HCT116 (cell line): ENCODE measurements at regions not wholly inside any gene's neighbourhood (a gene's known extent, or its start where the extent isn't known, plus 50 kb on each side); places are given as distances from the start of the nearest gene placed in this dataset.
A peak's percentile ranks its signal among the peaks of the same experiment; 100 is the strongest.

Experiments used
- ATAC-seq: fragments of 200-7000 bp; cut with Tn5 transposase; 2 replicates; pipeline ENCODE4 v1.9.1; 2020; ENCODE audit warnings: mild to moderate bottlenecking, moderate library complexity
- BruUV-seq: library from RNA; stranded (reverse); fragments of 400-500 nt; replicated peaks from 2 replicates; lab custom pipeline; 2021; lab: Mats Ljungman, UMichigan
- CTCF ChIA-PET: fragments of 300-600 bp; sonication (Branson Sonifier 250); formaldehyde crosslinking; loops from one replicate; lab custom pipeline; 2021; ENCODE audit warnings: antibody characterized with exemption; lab: Charles Lee
- POLR2A ChIA-PET: fragments of 300-600, 350-600 bp; sonication (Branson Sonifier 250); formaldehyde crosslinking; loops from one replicate; lab custom pipeline; 2021; ENCODE audit warnings: antibody characterized with exemption; lab: Charles Lee
- RAD21 ChIA-PET, 2 experiments: fragments of 300-600 bp; sonication (Branson Sonifier 250); formaldehyde crosslinking; loops; one replicate each; lab custom pipeline; 2023; ENCODE audit warnings: low total read pairs in 2 of 2; ENCODE audit not compliant: uncharacterized antibody in 2 of 2, unreplicated experiment in 2 of 2, low non-redundant PET in 1 of 2; lab: Charles Lee
- DNase-seq: peaks from one replicate; pipeline ENCODE4 v3.0.0-alpha.2; 2010; ENCODE audit warnings: low read depth, low spot score
- H2AFZ ChIP-seq: fragments of 200-600 bp; shearing (Covaris generic), sonication (generic); 2 replicates; pipeline ENCODE4 v1.6.1; 2017; ENCODE audit warnings: low read depth, mixed run types, mixed read lengths, antibody characterized with exemption, low read length; ENCODE audit not compliant: poor library complexity, severe bottlenecking
- H3K27ac ChIP-seq: 2 replicates; pipeline ENCODE4 v1.5.1; 2012; ENCODE audit warnings: low read depth, low read length
- H3K27me3 ChIP-seq: fragments of 200-600 bp; sonication (generic); 2 replicates; pipeline ENCODE4 v1.6.1; 2016; ENCODE audit warnings: mixed run types, low read length, mixed read lengths; ENCODE audit not compliant: insufficient read depth
- H3K36me3 ChIP-seq, 2 experiments: fragments of 200-500 bp in 1 of 2; fragments of 200-600 bp in 1 of 2; sonication (Bioruptor generic) in 1 of 2; sonication (generic) in 1 of 2; 2 replicates each; pipeline versions ENCODE4 v1.5.1 to v1.6.1; 2014 to 2016; ENCODE audit warnings: low read length in 2 of 2, inconsistent platforms in 1 of 2, mixed read lengths in 1 of 2, mixed run types in 1 of 2; ENCODE audit not compliant: insufficient read depth in 2 of 2, control insufficient read depth in 1 of 2
- H3K4me1 ChIP-seq, 2 experiments: fragments of 200-600 bp in 1 of 2; sonication (generic) in 1 of 2; 2 replicates each; pipeline versions ENCODE4 v1.5.1 to v1.6.1; 2012 to 2017; ENCODE audit warnings: low read length in 2 of 2, inconsistent platforms in 1 of 2, mild to moderate bottlenecking in 1 of 2, mixed read lengths in 1 of 2, mixed run types in 1 of 2, moderate library complexity in 1 of 2; ENCODE audit not compliant: insufficient read depth in 2 of 2, control insufficient read depth in 1 of 2
- H3K4me2 ChIP-seq: fragments of 200-600 bp; sonication (generic); 2 replicates; pipeline ENCODE4 v1.6.1; 2017; ENCODE audit warnings: mixed run types, low read length, mixed read lengths
- H3K4me3 ChIP-seq, 2 experiments: fragments of 200-600 bp in 1 of 2; sonication (generic) in 1 of 2; replicated peaks in 1 of 2; 2 replicates each; pipeline ENCODE4 v1.5.1; 2011 to 2016; ENCODE audit warnings: low read length in 2 of 2, control low read depth in 1 of 2, low read depth in 1 of 2, mild to moderate bottlenecking in 1 of 2, mixed read lengths in 1 of 2, mixed run types in 1 of 2
- H3K79me2 ChIP-seq: fragments of 200-600 bp; sonication (generic); 2 replicates; pipeline ENCODE4 v1.6.1; 2017; ENCODE audit warnings: mild to moderate bottlenecking, mixed run types, low read length, moderate library complexity, mixed read lengths; ENCODE audit not compliant: insufficient read depth
- H3K9ac ChIP-seq: fragments of 200-600 bp; sonication (generic); 2 replicates; pipeline ENCODE4 v1.6.1; 2016; ENCODE audit warnings: low read length, mixed read lengths
- H3K9me2 ChIP-seq: fragments of 200-600 bp; sonication (generic), shearing (Covaris generic); 2 replicates; pipeline ENCODE4 v1.6.1; 2017; ENCODE audit warnings: mixed run types, mild to moderate bottlenecking, moderate library complexity; ENCODE audit not compliant: insufficient read depth
- H3K9me3 ChIP-seq, 2 experiments: fragments of 200-500 bp in 1 of 2; fragments of 200-600 bp in 1 of 2; sonication (Bioruptor generic) in 1 of 2; sonication (generic) in 1 of 2; 2 replicates each; pipeline ENCODE4 v1.6.1; 2014 to 2017; ENCODE audit warnings: low read length in 2 of 2, mixed read lengths in 2 of 2, inconsistent platforms in 1 of 2, low read depth in 1 of 2, mild to moderate bottlenecking in 1 of 2, mixed run types in 1 of 2, moderate library complexity in 1 of 2; ENCODE audit not compliant: control insufficient read depth in 1 of 2, insufficient read depth in 1 of 2
- H4K20me1 ChIP-seq: fragments of 200-600 bp; sonication (generic), shearing (Covaris generic); 2 replicates; pipeline ENCODE4 v1.6.1; 2017; ENCODE audit warnings: mixed run types, mild to moderate bottlenecking, moderate library complexity; ENCODE audit not compliant: insufficient read depth
- CBX3 ChIP-seq: IDR thresholded peaks from 2 replicates; pipeline ENCODE4 v1.6.1; 2012; ENCODE audit warnings: low read depth
- CTCF ChIP-seq, 3 experiments: fragments of 200-600 bp in 1 of 3; sonication (generic) in 1 of 3; IDR thresholded peaks in 2 of 3; conservative IDR thresholded peaks in 1 of 3; 2 replicates each; pipeline ENCODE4 v1.5.1; 2012 to 2017; ENCODE audit warnings: low read depth in 2 of 3, low read length in 2 of 3, antibody characterized with exemption in 1 of 3, borderline replicate concordance in 1 of 3, control low read depth in 1 of 3, mild to moderate bottlenecking in 1 of 3, mixed read lengths in 1 of 3, mixed run types in 1 of 3, moderate library complexity in 1 of 3; ENCODE audit not compliant: insufficient read depth in 1 of 3
- intact Hi-C: fragments of 100-400 bp; cut with micrococcal nuclease; formaldehyde crosslinking; loops from 2 replicates; pipeline ENCODE4 v1.10.0; 2022

DNA sequence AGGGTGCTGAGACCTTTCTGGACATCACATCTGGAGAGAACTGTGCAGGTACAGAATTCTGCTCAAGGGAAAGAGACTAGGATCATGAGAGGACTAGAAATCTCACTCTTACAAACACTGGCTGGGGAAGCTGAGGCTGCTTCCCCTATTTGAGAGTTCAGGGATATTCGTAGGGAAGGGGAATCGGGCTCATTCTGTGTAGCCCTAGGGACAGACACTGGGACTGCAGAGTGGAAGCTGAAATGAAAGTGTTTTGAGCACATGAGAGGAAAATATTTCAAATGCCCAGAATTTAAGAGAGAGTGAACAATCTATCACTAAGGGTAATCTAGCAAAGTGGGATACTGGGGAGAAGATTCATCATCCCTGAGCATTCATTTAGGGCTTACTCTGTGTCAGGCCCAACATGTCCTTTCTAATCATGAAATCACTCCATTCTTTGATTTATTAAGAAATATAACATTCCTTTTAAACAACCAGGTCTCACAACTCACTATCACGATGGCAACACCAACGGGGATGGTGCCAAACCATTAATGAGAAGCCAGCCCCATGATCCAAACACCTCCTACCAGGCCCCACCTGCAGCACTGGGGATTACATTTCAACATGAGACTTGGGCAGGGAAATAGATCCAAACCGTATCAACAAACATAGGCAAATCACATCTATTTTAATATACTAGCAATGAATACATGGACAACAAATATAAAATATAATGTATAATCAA lies 63.0 kb downstream of the CPN2 start:
- Histone ChIP-seq H3K27ac (no peak overlapping the region), H2AFZ (no peak overlapping the region), H3K36me3 (no peaks in the 10 kb centered on the region), H3K4me2 (no peak overlapping the region), H3K9me2 (no peaks in the 10 kb centered on the region), H4K20me1 (no peaks in the 10 kb centered on the region)
- BruUV-seq = no TSS peak
- POLR2A ChIA-PET = no interaction called here
- intact Hi-C loops = no loop called here
- DNase-seq = no peak
- TF ChIP-seq CBX3 = no peak
- TF ChIP-seq CTCF (IDR thresholded peaks at IDR 0.05 in 2 of 3, conservative IDR thresholded peaks at IDR 0.05 in 1 of 3; ENCODE audit: borderline replicate concordance in 1 of 3, insufficient read depth in 1 of 3, low read depth in 2 of 3, low read length in 2 of 3) = 0 out of 6 replicates have a peak, but pooled peaks of 1 of the 3 experiments have one; percentile 6
- TF ChIP-seq, all 23 proteins: peak for 1
- H3K9ac ChIP-seq = no peak overlapping the region
- peaks cover 0 to 5% of the 10 kb centered on the region in 2 experiments; a peak in 1 of 4 replicates for H3K9me3 ChIP-seq
- ATAC-seq = peak; percentile 61
- ChIA-PET CTCF (interaction anchor here (0.9 to 1.5 kb wide), 2 partner anchors 17 to 122 kb away, joined by 3 to 5 read pairs; no protein-coding TSS in a partner anchor), RAD21 (interaction anchor here in 1 of 2 experiments (0.6 kb wide), 1 partner anchor 10 kb away, joined by 3 read pairs; no protein-coding TSS in a partner anchor)
- no peak overlapping the region for H3K4me3 ChIP-seq
- peaks cover 8 to 12% of the 10 kb centered on the region in 2 experiments for H3K4me1 ChIP-seq
- no peaks in the 10 kb centered on the region for H3K79me2 ChIP-seq
- no peaks in the 10 kb centered on the region for H3K27me3 ChIP-seq
